Spleen (tissue), 7 donors: ENCODE measurements at regions not wholly inside any gene's neighbourhood (a gene's known extent, or its start where the extent isn't known, plus 50 kb on each side); places are given as distances from the start of the nearest gene placed in this dataset.

Experiments used
- POLR2A ChIP-seq, 3 donors: fragments of 450-650 bp; IDR thresholded peaks; one replicate each; pipeline ENCODE4 v1.5.1; 2017; ENCODE audit warnings: antibody characterized with exemption in 3 of 3, mild to moderate bottlenecking in 1 of 3
- POLR2AphosphoS5 ChIP-seq, 3 donors: sonication (generic); formaldehyde crosslinking; IDR thresholded peaks; one replicate each; pipeline ENCODE4 v1.5.1; 2017; ENCODE audit warnings: antibody characterized with exemption in 3 of 3
- TF ChIP-seq, protein P1 (sequence below), 11 experiments: fragments of 200-600 bp in 7 of 11; fragments of 450-650 bp in 4 of 11; sonication (generic) in 4 of 11; IDR thresholded peaks in 8 of 11; conservative IDR thresholded peaks in 3 of 11; 1 replicate in 7 of 11; 2 replicates in 4 of 11; pipeline versions ENCODE4 v1.4.0 to v1.8.0; 2016 to 2021; ENCODE audit warnings: antibody characterized with exemption in 11 of 11, inconsistent platforms in 4 of 11, mild to moderate bottlenecking in 1 of 11
- donor health status: DM: no; HTN: no; CAD: no; lungs with moderate emphysema.
- donor health status: DM: no; HTN: no; CAD: no.
- donor health status: DM: no; HTN: no; CAD: no.

DNA sequence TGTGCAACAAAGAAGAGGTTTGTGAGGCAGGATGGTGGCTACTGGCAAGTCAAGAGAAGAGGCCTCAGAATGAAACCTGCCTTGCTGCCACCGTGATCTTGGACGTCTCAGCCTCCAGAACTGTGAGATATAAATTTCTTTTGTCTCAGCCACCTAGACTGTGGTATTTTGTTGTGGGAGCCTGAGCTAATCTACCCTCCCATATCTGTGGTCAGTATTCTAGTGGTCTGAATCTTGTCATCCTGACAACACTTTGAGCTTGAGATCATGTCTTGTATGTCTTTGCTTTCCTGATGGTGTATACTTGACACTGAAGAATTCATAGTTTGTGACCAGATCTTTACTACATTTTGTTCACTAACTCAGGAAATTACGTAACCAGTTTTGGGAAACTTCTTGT is 240.6 kb upstream of the GOLIM4 start:
- TF ChIP-seq, protein P1, sequence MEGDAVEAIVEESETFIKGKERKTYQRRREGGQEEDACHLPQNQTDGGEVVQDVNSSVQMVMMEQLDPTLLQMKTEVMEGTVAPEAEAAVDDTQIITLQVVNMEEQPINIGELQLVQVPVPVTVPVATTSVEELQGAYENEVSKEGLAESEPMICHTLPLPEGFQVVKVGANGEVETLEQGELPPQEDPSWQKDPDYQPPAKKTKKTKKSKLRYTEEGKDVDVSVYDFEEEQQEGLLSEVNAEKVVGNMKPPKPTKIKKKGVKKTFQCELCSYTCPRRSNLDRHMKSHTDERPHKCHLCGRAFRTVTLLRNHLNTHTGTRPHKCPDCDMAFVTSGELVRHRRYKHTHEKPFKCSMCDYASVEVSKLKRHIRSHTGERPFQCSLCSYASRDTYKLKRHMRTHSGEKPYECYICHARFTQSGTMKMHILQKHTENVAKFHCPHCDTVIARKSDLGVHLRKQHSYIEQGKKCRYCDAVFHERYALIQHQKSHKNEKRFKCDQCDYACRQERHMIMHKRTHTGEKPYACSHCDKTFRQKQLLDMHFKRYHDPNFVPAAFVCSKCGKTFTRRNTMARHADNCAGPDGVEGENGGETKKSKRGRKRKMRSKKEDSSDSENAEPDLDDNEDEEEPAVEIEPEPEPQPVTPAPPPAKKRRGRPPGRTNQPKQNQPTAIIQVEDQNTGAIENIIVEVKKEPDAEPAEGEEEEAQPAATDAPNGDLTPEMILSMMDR (IDR thresholded peaks at IDR 0.05 in 8 of 11, conservative IDR thresholded peaks at IDR 0.05 in 3 of 11), result no peak
- TF ChIP-seq POLR2A (IDR thresholded peaks at IDR 0.05), result no peak
- TF ChIP-seq POLR2AphosphoS5 (IDR thresholded peaks at IDR 0.05), result no peak
